HS-5 (cell line): ENCODE measurements at regions not wholly inside any gene's neighbourhood (a gene's known extent, or its start where the extent isn't known, plus 50 kb on each side); places are given as distances from the start of the nearest gene placed in this dataset.
"Not testable (repeated sequence)": the region's sequence is repeated elsewhere in the genome, so short reads cannot be mapped to it uniquely, and the experiment has no call there.

Source experiments
- DNase-seq: peaks from one replicate; pipeline ENCODE4 v3.0.0-alpha.2; 2012; ENCODE audit warnings: low read depth

DNA sequence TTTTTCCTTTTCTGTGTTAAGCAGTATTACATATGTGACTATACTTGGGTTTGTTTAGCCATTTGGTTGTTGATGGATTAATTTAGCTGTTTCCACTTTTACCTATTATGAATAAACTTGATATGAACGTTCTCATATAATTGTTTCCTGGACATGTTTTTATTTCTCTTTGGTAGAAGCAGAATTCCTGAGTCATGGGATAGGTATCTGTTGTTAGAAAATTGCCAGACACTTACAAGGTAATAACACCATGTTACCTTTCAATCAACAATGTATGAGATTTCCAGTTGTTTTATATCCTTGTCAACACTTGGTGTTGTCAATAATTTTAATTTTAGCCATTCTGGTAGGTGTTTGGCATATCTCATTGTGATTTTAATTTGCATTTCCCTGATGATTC lies 475.4 kb downstream of the IGSF11 start:
- DNase-seq = no peak

DNA sequence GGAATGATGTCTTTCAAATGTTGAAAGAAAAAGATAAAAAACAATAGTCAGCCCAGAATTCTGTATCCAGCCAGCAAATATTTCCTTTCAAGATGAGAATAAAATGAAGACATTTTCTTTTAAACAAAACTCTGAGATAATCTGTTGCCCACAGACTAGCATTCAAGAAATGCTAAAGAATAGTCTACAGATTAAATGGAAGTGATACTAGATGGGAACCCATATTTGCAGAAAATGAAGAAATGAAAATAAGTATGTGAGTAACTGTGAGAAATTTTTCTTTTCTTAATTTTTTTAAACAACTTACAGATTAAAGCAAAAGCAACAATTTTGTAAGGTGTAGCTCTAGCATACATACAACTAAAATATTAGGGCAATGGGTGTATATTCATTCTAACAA lies 469.8 kb downstream of the IGSF11 start:
- DNase-seq = no peak

GRCh38 chr3:118573912-118574311 lies 460.7 kb downstream of the IGSF11 start:
- DNase-seq = no peak

GRCh38 chr3:118577055-118577777 lies 457.4 kb downstream of the IGSF11 start:
- DNase-seq = no peak

DNA sequence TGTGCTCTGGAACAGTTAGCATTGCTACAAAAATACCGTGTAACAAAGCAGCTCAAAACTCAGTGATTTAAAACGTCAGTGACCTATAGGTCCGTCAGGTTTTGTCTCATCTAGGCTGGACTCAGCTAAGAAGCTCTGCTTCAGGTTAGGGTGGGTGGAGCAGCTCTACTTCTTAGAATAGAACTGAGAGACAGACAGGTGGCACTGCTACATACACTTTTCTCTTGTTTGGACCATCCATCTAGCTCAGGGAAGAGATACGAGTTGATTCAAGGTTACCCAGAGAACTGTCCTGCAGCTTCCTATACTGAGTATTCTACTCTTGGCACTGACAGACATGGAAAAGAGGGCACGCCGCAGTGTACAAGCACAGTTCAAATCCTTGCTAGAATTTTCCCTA lies 456.1 kb downstream of the IGSF11 start:
- no peak for DNase-seq

- DNase-seq = no peak
Measured at GRCh38 chr3:118587037-118587741, 447.5 kb downstream of the IGSF11 start.

- DNase-seq = no peak
Measured at GRCh38 chr3:118587847-118588246, 446.8 kb downstream of the IGSF11 start.

- DNase-seq = no peak
Measured at GRCh38 chr3:118593277-118593670, 441.4 kb downstream of the IGSF11 start.

DNA sequence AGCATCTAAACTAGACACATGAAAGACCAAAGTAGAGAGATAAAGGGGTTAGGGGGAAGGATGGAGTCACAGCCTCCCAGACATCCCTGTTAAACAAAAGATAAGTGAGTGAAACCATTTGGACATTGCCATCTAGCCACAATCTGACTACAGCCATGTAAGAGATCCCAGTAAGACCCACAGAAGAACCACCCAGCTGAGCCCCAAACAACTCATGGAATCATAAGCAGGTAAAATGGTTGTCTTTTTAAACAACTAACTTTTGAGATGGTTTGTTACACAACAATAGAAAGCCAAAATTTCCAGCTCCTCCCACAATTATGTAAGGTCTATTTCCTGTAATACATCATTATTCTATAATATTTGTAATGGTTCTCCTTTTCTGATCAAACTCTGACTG lies 437.5 kb downstream of the IGSF11 start:
- DNase-seq = no peak

DNA sequence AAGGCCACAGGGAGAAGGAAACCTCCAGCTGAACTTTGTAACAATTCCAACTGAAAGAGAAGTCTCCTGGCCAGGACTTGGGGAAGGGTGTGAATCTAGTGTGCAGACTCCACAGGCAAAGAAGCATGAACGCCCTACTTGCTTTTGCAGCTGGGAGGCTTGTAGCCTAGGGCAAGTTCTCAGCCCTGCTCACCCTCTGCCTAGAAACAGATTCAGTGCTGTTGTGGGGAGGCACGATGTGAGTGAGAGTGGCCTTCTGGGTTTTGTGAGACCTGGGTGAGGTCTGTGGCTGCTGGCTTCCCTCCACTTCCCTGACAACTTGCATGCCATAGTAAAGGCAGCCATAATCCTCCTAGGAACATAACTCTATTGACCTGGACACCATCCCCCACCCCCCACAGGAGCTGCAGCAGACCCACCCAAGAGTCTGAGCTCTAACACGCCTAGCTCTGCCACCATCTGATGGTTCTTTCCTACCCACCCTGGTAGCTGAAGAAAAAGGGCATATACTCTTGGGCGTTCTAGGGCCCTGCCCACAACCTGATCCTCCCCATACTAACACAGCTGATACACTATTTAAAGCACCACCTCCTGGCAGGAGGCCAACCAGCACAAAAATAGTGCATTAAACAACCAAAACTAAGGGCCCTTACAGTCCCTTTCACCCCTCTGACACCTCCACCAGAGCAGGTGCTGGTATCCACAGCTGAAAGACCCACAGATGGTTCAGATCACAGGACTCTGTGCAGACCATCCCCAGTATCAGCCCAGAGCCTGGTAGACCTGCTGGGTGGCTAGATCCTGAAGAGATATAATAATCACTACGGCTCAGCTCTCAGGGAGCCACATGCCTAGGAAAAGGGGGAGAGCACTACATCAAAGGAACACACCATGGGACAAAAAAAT lies 426.5 kb downstream of the IGSF11 start:
- DNase-seq = no peak

GRCh38 chr3:118618247-118619040 lies 416.2 kb downstream of the IGSF11 start:
- DNase-seq = peak; percentile 13

GRCh38 chr3:118626453-118626852 lies 408.2 kb downstream of the IGSF11 start:
- no peak for DNase-seq

- peak; percentile 35 for DNase-seq
Measured at GRCh38 chr3:118628704-118629341, 405.8 kb downstream of the IGSF11 start.

GRCh38 chr3:118629821-118630220 lies 404.8 kb downstream of the IGSF11 start:
- no peak for DNase-seq

DNA sequence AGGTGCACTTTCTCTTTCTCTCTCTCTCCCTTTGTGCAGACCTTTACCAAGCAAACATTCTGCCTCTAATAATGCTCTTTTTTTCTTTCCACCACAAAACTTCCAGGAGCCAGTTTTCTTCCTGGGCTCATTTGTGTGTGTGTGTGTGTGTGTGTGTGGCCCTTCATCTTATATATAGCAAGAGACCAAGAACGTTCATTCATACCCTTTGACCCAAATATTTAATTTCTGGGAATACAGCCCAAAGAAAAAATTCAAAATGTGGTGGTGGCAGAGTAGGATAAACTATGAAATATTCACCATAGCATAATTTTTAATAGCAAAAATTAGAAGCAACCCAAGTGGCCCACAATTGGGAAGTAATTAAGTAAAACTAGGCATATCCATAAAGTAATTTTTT lies 398.9 kb downstream of the IGSF11 start:
- no peak for DNase-seq

DNA sequence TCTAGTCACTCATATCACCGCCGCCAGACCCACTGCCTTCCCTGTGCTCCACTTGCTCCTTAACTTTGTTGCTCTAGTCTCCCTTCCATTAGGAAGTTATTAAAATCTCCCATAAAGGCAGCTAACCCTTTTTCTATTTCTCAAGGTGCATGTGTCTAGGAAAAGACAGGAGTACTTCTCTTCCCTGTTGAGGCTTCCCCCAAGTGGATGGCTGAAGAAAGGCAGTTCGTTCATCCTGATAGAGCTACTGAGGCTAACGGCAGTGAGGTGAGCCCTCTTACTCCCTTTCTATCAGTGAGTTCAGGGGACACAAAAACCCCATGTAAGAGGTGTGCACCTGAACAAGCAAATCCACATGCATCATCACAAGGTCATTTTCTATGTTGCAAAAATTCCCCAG lies 397.8 kb downstream of the IGSF11 start:
- DNase-seq = no peak

DNA sequence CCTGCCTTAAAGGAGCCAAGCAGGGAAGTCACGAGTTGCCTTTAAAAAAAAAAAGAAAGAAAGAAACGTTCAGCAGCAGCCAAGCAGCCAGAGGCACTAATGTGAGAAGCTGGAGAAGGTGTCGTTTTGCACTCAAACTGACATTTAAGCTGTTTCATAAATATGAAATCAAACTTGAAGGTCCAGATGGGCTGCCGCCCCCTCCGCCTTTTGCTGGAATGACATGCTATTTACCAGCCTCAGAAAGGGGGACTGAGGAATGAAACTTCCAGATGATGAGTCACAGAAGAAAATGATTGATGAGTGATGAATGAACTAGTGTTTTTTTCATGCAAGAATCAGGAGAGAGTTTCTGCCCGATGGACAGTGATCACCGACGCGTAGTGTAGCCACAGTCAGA lies 396.8 kb downstream of the IGSF11 start:
- DNase-seq = no peak

DNA sequence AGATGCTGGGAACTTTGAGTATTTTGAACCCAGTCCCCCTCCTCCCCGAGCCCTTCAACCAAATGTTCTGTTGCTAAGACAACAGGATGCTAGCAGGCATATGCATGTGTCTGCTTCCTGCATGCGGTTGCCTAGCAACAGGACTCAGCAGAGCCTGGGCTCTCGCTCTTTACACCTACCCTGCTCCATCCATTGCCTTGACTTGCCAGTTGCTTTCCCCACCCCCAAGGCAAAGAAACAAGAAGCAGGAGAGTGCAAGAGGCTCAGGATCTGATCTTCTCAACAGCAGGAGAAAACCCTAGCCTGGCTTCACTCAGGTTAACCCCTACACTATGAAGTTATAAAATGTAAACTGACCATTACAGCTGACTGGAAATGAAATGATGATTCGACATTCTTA lies 393.0 kb downstream of the IGSF11 start:
- no peak for DNase-seq

DNA sequence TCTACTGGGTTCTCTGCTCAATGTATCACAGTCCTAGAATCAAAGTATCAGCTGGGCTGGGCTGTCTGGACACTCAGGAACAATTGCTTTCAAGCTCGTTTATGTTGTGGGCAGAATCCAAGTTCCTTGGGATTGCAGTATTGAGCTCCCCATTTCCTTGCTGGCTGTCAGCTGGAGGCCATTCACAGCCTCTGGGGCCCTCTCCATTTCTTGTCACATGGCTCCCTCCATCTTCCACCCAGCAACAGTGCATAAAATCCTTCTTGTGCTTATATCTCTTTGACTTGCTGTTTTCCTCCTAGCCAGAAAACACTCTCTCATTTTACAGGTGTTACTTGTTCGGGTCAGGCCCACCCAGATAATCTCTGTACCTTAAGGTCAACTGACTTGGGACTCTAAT lies 363.5 kb downstream of the IGSF11 start:
- DNase-seq = no peak

- no peak for DNase-seq
Measured at GRCh38 chr3:118675305-118675704, 359.3 kb downstream of the IGSF11 start.

DNA sequence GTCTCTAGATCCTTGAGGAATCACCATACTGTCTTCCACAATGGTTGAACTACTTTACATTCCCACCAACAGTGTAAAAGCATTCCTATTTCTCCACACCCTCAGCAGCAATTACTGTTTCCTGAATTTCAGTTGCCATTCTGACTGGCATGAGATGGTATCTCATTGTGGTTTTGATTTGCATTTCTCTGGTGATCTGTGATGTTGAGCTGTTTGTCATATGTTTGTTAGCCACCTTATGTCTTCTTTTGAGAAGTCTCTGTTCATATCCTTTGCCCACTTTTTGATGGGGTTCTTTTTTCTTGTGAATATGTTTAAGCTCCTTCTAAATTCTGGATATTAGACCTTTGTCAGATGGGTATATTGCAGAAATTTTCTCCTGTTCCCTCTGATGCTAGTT lies 356.0 kb downstream of the IGSF11 start:
- DNase-seq = not testable (repeated sequence)
